Spinal cord (tissue), 9 donors: ENCODE measurements at regions not wholly inside any gene's neighbourhood (a gene's known extent, or its start where the extent isn't known, plus 50 kb on each side); places are given as distances from the start of the nearest gene placed in this dataset.

ENCODE experiments used
- DNase-seq, 6 donors: peaks; one replicate each; pipeline versions ENCODE4 v3.0.0 to v3.0.0-alpha.2; 2013 to 2015; ENCODE audit warnings: low spot score in 6 of 6, low read depth in 4 of 6
- H3K27ac ChIP-seq: one replicate; pipeline ENCODE4 v1.5.1; 2013; ENCODE audit warnings: low read depth, low read length, control low read depth
- H3K27me3 ChIP-seq: one replicate; pipeline ENCODE4 v1.6.1; 2013; ENCODE audit warnings: low read length; ENCODE audit not compliant: control insufficient read depth, insufficient read depth
- H3K36me3 ChIP-seq: one replicate; pipeline ENCODE4 v1.6.1; 2013; ENCODE audit warnings: low read length; ENCODE audit not compliant: control insufficient read depth, insufficient read depth
- H3K4me1 ChIP-seq: one replicate; pipeline ENCODE4 v1.6.1; 2013; ENCODE audit warnings: low read length; ENCODE audit not compliant: control insufficient read depth, insufficient read depth
- H3K4me3 ChIP-seq: one replicate; pipeline ENCODE4 v1.5.1; 2013; ENCODE audit warnings: low read depth, low read length, control low read depth
- H3K9me3 ChIP-seq: one replicate; pipeline ENCODE4 v1.6.1; 2013; ENCODE audit warnings: low read length; ENCODE audit not compliant: control insufficient read depth, insufficient read depth
- WGBS: methylation state at CpG from one replicate; pipeline ENCODE4 v1.1.5; 2013; ENCODE audit warnings: missing lambda C conversion rate; ENCODE audit not compliant: insufficient coverage; 5-methylcytosine and 5-hydroxymethylcytosine counted together
- donor health status: healthy.

- no peak overlapping the region for H3K4me3 ChIP-seq
- no CpG with 5 or more reads among the region's 1 CpG for WGBS
- H3K27me3 ChIP-seq = no peaks in the 10 kb centered on the region
- no peaks in the 10 kb centered on the region for H3K4me1 ChIP-seq
- no peaks in the 10 kb centered on the region for H3K9me3 ChIP-seq
- H3K36me3 ChIP-seq = no peaks in the 10 kb centered on the region
- H3K27ac ChIP-seq = no peak overlapping the region
- DNase-seq = peak in 1 of 6 donors; percentile 9
Observed at GRCh38 chr14:22018890-22019289, 345.3 kb upstream of the OR4E1 start.

DNA sequence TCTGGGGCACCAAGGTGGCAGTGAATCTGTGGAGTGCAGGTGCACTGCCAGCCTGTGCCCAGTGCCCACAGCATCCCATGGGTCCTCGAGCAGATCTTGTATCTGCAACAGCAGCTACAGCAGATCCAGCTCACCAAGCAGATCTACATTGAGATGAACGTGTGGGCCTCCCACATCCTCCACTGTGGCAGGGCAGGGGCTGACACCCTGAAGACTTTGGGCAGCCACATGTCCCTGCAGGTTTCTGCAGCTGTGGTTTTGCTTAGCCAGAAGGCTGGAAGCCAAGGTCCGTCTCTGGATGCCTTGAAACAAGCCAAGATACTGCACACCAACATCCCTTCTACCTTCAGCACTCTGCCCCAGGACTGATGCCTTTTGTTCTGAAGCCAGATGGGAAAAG, 338.8 kb upstream of the OR4E1 start:
- Histone ChIP-seq H3K27ac (no peak overlapping the region), H3K36me3 (no peaks in the 10 kb centered on the region), H3K4me1 (no peaks in the 10 kb centered on the region), H3K27me3 (no peaks in the 10 kb centered on the region), H3K4me3 (no peak overlapping the region), H3K9me3 (no peaks in the 10 kb centered on the region)
- DNase-seq = no peak
- WGBS = 81% methylated on average over 3 of the region's 3 CpGs

- no peaks in the 10 kb centered on the region for H3K27me3 ChIP-seq
- 75% methylated on average over 1 of the region's 2 CpGs for WGBS
- DNase-seq = no peak
- H3K9me3 ChIP-seq = no peaks in the 10 kb centered on the region
- H3K27ac ChIP-seq = no peak overlapping the region
- H3K4me3 ChIP-seq = no peak overlapping the region
- H3K36me3 ChIP-seq = no peaks in the 10 kb centered on the region
- H3K4me1 ChIP-seq = no peaks in the 10 kb centered on the region
Observed at GRCh38 chr14:22011253-22011642, 337.6 kb upstream of the OR4E1 start.

GRCh38 chr14:22010545-22011252, 337.1 kb upstream of the OR4E1 start:
- no peaks in the 10 kb centered on the region for H3K36me3 ChIP-seq
- no peak overlapping the region for H3K27ac ChIP-seq
- 86% methylated on average over 1 of the region's 2 CpGs for WGBS
- DNase-seq = no peak
- H3K4me1 ChIP-seq = no peaks in the 10 kb centered on the region
- no peak overlapping the region for H3K4me3 ChIP-seq
- H3K9me3 ChIP-seq = no peaks in the 10 kb centered on the region
- H3K27me3 ChIP-seq = no peaks in the 10 kb centered on the region

- Histone ChIP-seq H3K4me3 (no peak overlapping the region), H3K4me1 (no peaks in the 10 kb centered on the region), H3K27ac (no peak overlapping the region), H3K9me3 (no peaks in the 10 kb centered on the region), H3K36me3 (no peaks in the 10 kb centered on the region), H3K27me3 (no peaks in the 10 kb centered on the region)
- no CpG with 5 or more reads among the region's 1 CpG for WGBS
- peak in 1 of 6 donors; percentile 13 for DNase-seq
Observed at GRCh38 chr14:22008766-22009165, 335.1 kb upstream of the OR4E1 start.

- DNase-seq = no peak
- Histone ChIP-seq H3K9me3 (no peaks in the 10 kb centered on the region), H3K4me3 (no peak overlapping the region), H3K27ac (no peak overlapping the region), H3K4me1 (no peaks in the 10 kb centered on the region), H3K36me3 (no peaks in the 10 kb centered on the region), H3K27me3 (no peaks in the 10 kb centered on the region)
- no CpG with 5 or more reads among the region's 6 CpGs for WGBS
Observed at GRCh38 chr14:22007784-22008412, 334.3 kb upstream of the OR4E1 start.

DNA sequence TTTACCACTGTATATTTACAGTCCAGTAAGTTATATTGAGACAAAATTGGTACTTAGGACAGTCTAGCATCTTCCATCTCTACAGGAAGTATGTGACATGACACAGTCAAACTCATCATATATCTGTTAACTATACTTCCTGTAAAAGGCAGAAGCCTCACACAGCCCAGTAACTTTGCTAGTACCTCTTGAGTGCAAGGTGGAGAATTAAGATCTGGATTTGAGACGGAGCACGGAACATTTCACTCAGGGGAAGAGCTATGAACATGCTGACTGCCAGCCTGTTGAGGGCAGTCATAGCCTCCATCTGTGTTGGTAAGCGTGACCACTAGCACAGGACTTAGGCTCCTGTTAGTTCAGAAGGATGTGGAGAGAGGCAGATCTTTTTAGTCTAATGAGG, 333.7 kb upstream of the OR4E1 start:
- Histone ChIP-seq H3K4me1 (no peaks in the 10 kb centered on the region), H3K27ac (no peak overlapping the region), H3K4me3 (no peak overlapping the region), H3K9me3 (no peaks in the 10 kb centered on the region), H3K27me3 (no peaks in the 10 kb centered on the region), H3K36me3 (no peaks in the 10 kb centered on the region)
- 89% methylated on average over 3 of the region's 3 CpGs for WGBS
- no peak for DNase-seq

GRCh38 chr14:22003461-22003860, 329.8 kb upstream of the OR4E1 start:
- no peak for DNase-seq
- no peaks in the 10 kb centered on the region for H3K27me3 ChIP-seq
- H3K36me3 ChIP-seq = no peaks in the 10 kb centered on the region
- WGBS = 91% methylated on average over 6 of the region's 9 CpGs
- no peak overlapping the region for H3K27ac ChIP-seq
- H3K9me3 ChIP-seq = no peaks in the 10 kb centered on the region
- H3K4me1 ChIP-seq = no peaks in the 10 kb centered on the region
- H3K4me3 ChIP-seq = no peak overlapping the region

DNA sequence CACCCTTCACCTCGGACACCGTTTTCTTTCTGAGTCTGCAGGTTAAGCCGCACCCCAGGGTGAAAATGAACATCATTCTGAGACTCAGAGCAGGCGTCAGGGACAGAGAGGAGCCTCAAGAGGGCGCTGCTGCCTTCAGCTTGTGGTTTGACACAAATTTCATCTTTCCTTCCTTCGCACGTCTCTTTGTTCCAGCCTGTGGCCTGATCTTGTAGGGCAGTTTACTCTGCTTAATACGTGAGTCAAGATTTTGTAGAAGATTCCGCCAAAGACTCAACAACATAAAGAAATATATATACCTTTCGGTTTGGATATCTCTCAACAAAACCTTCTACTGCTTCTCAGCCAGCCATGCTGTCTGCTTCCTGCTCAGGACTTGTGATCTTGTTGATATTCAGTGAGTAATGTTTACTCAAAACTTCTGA, 329.3 kb upstream of the OR4E1 start:
- no peak overlapping the region for H3K4me3 ChIP-seq
- H3K9me3 ChIP-seq = no peaks in the 10 kb centered on the region
- no peak for DNase-seq
- H3K4me1 ChIP-seq = no peaks in the 10 kb centered on the region
- H3K27me3 ChIP-seq = no peaks in the 10 kb centered on the region
- no peaks in the 10 kb centered on the region for H3K36me3 ChIP-seq
- 36% methylated on average over 4 of the region's 10 CpGs for WGBS
- no peak overlapping the region for H3K27ac ChIP-seq

GRCh38 chr14:21999402-21999801, 325.8 kb upstream of the OR4E1 start:
- H3K4me1 ChIP-seq = no peaks in the 10 kb centered on the region
- H3K36me3 ChIP-seq = no peaks in the 10 kb centered on the region
- no peaks in the 10 kb centered on the region for H3K27me3 ChIP-seq
- H3K4me3 ChIP-seq = no peak overlapping the region
- no peak for DNase-seq
- no peaks in the 10 kb centered on the region for H3K9me3 ChIP-seq
- H3K27ac ChIP-seq = no peak overlapping the region
- WGBS = no CpG with 5 or more reads among the region's 2 CpGs
